SK-N-SH treated with all-trans-retinoic acid at 6 μM for 48 hours (cell line): ENCODE measurements at regions not wholly inside any gene's neighbourhood (a gene's known extent, or its start where the extent isn't known, plus 50 kb on each side); places are given as distances from the start of the nearest gene placed in this dataset.

Source experiments
- ATAC-seq: fragments of 200-7000 bp; cut with Tn5 transposase; 3 replicates; pipeline ENCODE4 v1.9.1; 2020; ENCODE audit warnings: mild to moderate bottlenecking, moderate library complexity
- BACH2 ChIP-seq: fragments of 250-450 bp; sonication (Bioruptor Pico); IDR thresholded peaks from 2 replicates; pipeline ENCODE4 v1.9.0; 2021; ENCODE audit warnings: mild to moderate bottlenecking, borderline replicate concordance
- CREB5 ChIP-seq: fragments of 250-450 bp; sonication (Bioruptor Pico); IDR thresholded peaks from 2 replicates; pipeline ENCODE4 v1.5.1; 2020; ENCODE audit warnings: low read depth, mild to moderate bottlenecking, moderate library complexity
- CSDC2 ChIP-seq: fragments of 250-450 bp; sonication (Bioruptor Pico); IDR thresholded peaks from 2 replicates; pipeline ENCODE4 v1.5.0; 2020; ENCODE audit warnings: mild to moderate bottlenecking, moderate library complexity
- CSRNP3 ChIP-seq: fragments of 250-450 bp; sonication (Bioruptor Pico); IDR thresholded peaks from 2 replicates; pipeline ENCODE4 v1.5.1; 2021; ENCODE audit warnings: mild to moderate bottlenecking, moderate library complexity
- ESRRG ChIP-seq: fragments of 250-450 bp; sonication (Bioruptor Pico); IDR thresholded peaks from 2 replicates; pipeline ENCODE4 v1.6.1; 2021; ENCODE audit warnings: mild to moderate bottlenecking
- GLIS3 ChIP-seq: fragments of 250-450 bp; sonication (Bioruptor Pico); IDR thresholded peaks from 2 replicates; pipeline ENCODE4 v1.5.0; 2020; ENCODE audit warnings: mild to moderate bottlenecking, moderate library complexity
- OSR1 ChIP-seq: fragments of 250-450 bp; sonication (Bioruptor Pico); IDR thresholded peaks from 2 replicates; pipeline ENCODE4 v1.8.0; 2022; ENCODE audit warnings: moderate library complexity, mild to moderate bottlenecking, inconsistent platforms
- PATZ1 ChIP-seq: fragments of 250-450 bp; sonication (Bioruptor Pico); IDR thresholded peaks from 2 replicates; pipeline ENCODE4 v1.8.0; 2020; ENCODE audit warnings: mild to moderate bottlenecking, moderate library complexity, borderline replicate concordance
- PPARA ChIP-seq: fragments of 250-450 bp; sonication (Bioruptor Pico); IDR thresholded peaks from 2 replicates; pipeline ENCODE4 v1.5.0; 2020; ENCODE audit warnings: mild to moderate bottlenecking, borderline replicate concordance
- RARB ChIP-seq: fragments of 250-450 bp; sonication (Bioruptor Pico); IDR thresholded peaks from 2 replicates; pipeline ENCODE4 v1.8.0; 2021; ENCODE audit warnings: mild to moderate bottlenecking, moderate library complexity
- TCF4 ChIP-seq: fragments of 250-450 bp; sonication (Bioruptor Pico); IDR thresholded peaks from 2 replicates; pipeline ENCODE4 v1.8.0; 2021; ENCODE audit warnings: mild to moderate bottlenecking, moderate library complexity, borderline replicate concordance
- TSHZ2 ChIP-seq: fragments of 250-450 bp; sonication (Bioruptor Pico); IDR thresholded peaks from 2 replicates; pipeline ENCODE4 v1.5.0; 2020; ENCODE audit warnings: mild to moderate bottlenecking, moderate library complexity
- ZC3H10 ChIP-seq: fragments of 250-450 bp; sonication (Bioruptor Pico); IDR thresholded peaks from 2 replicates; pipeline ENCODE4 v1.5.1; 2021; ENCODE audit warnings: mild to moderate bottlenecking, moderate library complexity
- ZFP3 ChIP-seq: fragments of 250-450 bp; sonication (Bioruptor Pico); IDR thresholded peaks from 2 replicates; pipeline ENCODE4 v1.5.0; 2020; ENCODE audit warnings: mild to moderate bottlenecking, moderate library complexity
- ZNF565 ChIP-seq: fragments of 450-650 bp; formaldehyde crosslinking; conservative IDR thresholded peaks from 2 replicates; pipeline ENCODE4 v1.5.0; 2020; ENCODE audit warnings: low read depth, mild to moderate bottlenecking, moderate library complexity

- ATAC-seq = no peak
- TF ChIP-seq PATZ1 (CRISPR knock-in tag) (no peak), GLIS3 (no peak), CREB5 (CRISPR knock-in tag) (no peak), PPARA (no peak), ZNF565 (CRISPR knock-in tag) (no peak), TCF4 (CRISPR knock-in tag) (peak; percentile 47; the same call in 1 of the 2 replicates)
Measured at GRCh38 chr12:123075646-123076171, 75.2 kb downstream of the PITPNM2 start.

- no peak for ATAC-seq
- no peak for TF ChIP-seq GLIS3
- TF ChIP-seq ESRRG (CRISPR knock-in tag) = no peak
- TF ChIP-seq PATZ1 (CRISPR knock-in tag) = no peak
- TF ChIP-seq PPARA = no peak
- no peak for TF ChIP-seq CSRNP3 (CRISPR knock-in tag)
- no peak for TF ChIP-seq CSDC2
- no peak for TF ChIP-seq TSHZ2 (CRISPR knock-in tag)
- TF ChIP-seq ZNF565 (CRISPR knock-in tag) = no peak
- no peak for TF ChIP-seq RARB (CRISPR knock-in tag)
- no peak for TF ChIP-seq ZFP3 (CRISPR knock-in tag)
- TF ChIP-seq ZC3H10 (CRISPR knock-in tag) = no peak
- no peak for TF ChIP-seq OSR1 (CRISPR knock-in tag)
- TF ChIP-seq, all 23 proteins: peak for 0
Measured at GRCh38 chr12:123075087-123075645, 75.7 kb downstream of the PITPNM2 start.

GRCh38 chr12:123073962-123074801 is 76.7 kb downstream of the PITPNM2 start:
- TF ChIP-seq ZC3H10 (CRISPR knock-in tag) (no peak), CREB5 (CRISPR knock-in tag) (no peak), OSR1 (CRISPR knock-in tag) (no peak), BACH2 (CRISPR knock-in tag) (no peak), PATZ1 (CRISPR knock-in tag) (no peak)
- ATAC-seq = no peak
